Activated CD4-positive, alpha-beta T cell treated with anti-CD3 and anti-CD28 coated beads, Interleukin-2, amount 10 ng/mL, durations not matched to agents 24 days and 14 days (primary cell): ENCODE measurements at regions not wholly inside any gene's neighbourhood (a gene's known extent, or its start where the extent isn't known, plus 50 kb on each side); places are given as distances from the start of the nearest gene placed in this dataset.

Experiments
- DNase-seq: peaks from one replicate; pipeline ENCODE4 v3.0.0; 2022
- H3K27ac Mint-ChIP-seq: one replicate; pipeline ENCODE4 v1.8.0; 2022; ENCODE audit warnings: mild to moderate bottlenecking, mixed read lengths
- H3K27me3 Mint-ChIP-seq: one replicate; pipeline ENCODE4 v1.8.0; 2022; ENCODE audit warnings: mixed read lengths
- H3K36me3 Mint-ChIP-seq: one replicate; pipeline ENCODE4 v1.8.0; 2022; ENCODE audit warnings: low read depth, mild to moderate bottlenecking, mixed read lengths
- H3K4me1 Mint-ChIP-seq: one replicate; pipeline ENCODE4 v1.8.0; 2021; ENCODE audit warnings: mixed read lengths
- H3K4me3 Mint-ChIP-seq: one replicate; pipeline ENCODE4 v1.8.0; 2022; ENCODE audit warnings: mild to moderate bottlenecking, moderate library complexity, mixed read lengths
- H3K9me3 Mint-ChIP-seq: one replicate; pipeline ENCODE4 v1.8.0; 2021; ENCODE audit warnings: mixed read lengths
- intact Hi-C: fragments of 100-400 bp; cut with micrococcal nuclease; formaldehyde crosslinking; loops from one replicate; pipeline ENCODE4 v1.15.1; 2023

DNA sequence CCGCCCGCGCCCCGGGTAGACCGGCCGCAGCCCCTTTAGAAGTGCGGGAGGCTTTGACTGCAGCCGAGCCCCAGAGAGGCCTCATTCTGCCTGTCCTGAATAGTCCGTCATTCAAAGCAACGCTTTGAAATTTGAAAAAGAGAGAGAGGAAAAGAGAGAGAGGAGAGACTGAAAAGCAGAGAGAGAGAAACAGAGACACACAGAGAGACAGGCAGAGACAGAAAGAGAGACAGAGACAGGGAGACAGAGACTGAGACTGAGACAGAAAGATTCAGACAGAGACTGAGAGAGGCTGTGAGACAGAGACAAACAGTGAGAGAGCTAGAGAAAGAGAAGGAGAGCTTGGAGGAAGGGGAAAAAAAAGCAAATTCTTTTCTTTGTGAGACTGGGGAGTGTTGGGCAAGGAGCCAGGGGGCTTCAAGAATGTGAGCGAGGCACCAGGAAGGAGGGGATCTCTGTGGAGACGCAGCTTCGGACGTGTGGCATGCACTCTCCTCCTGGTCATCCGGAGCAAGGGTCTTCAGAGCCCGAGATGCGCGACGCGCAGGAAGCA is 73.1 kb downstream of the MYCN start:
- no peaks in the 10 kb centered on the region for H3K9me3 Mint-ChIP-seq
- no peak overlapping the region for H3K4me3 Mint-ChIP-seq
- no peaks in the 10 kb centered on the region for H3K36me3 Mint-ChIP-seq
- peaks cover 19% of the 10 kb centered on the region for H3K27me3 Mint-ChIP-seq
- no peak for DNase-seq
- H3K4me1 Mint-ChIP-seq = no peaks in the 10 kb centered on the region
- no peak overlapping the region for H3K27ac Mint-ChIP-seq
- intact Hi-C loops = no loop called here

DNA sequence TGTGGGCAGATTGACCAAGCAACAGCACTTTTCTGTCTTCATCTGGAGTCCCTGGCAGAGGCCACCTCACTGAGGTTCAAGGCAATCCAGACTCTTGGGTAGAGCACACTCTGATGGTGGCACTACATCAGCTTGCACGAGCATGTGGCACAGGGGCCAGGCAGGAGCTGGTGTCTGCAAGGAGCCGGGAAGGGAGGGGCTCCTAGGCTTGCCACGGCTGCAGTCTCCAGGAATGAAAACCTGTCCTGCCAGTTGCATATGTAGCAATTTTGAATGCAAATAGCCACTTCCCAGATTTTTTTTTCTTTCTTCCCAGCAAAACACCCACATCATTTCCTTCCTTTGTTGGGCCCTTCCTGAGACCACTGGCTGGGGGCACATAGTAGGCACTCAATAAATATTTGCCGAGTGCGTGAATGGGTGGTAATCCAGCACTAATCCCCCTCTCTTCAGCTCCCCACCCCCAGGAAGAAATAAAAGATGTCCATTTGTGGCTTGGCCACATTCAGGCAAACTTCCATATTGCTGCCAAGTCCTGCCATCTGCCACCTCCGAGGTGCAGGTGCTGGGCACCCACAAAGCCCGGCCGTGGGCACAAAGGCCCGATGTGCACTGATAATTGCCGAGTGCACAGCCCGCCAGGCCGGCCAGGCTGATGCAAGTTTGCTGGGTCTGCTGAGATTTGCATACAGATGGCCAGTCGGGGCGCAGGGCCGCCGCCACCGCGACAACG is 72.4 kb downstream of the MYCN start:
- Mint-ChIP-seq H3K36me3 (no peaks in the 10 kb centered on the region), H3K27me3 (peaks cover 19% of the 10 kb centered on the region), H3K27ac (no peak overlapping the region), H3K4me3 (no peak overlapping the region), H3K9me3 (no peaks in the 10 kb centered on the region), H3K4me1 (no peaks in the 10 kb centered on the region)
- intact Hi-C loops = no loop called here
- no peak for DNase-seq

DNA sequence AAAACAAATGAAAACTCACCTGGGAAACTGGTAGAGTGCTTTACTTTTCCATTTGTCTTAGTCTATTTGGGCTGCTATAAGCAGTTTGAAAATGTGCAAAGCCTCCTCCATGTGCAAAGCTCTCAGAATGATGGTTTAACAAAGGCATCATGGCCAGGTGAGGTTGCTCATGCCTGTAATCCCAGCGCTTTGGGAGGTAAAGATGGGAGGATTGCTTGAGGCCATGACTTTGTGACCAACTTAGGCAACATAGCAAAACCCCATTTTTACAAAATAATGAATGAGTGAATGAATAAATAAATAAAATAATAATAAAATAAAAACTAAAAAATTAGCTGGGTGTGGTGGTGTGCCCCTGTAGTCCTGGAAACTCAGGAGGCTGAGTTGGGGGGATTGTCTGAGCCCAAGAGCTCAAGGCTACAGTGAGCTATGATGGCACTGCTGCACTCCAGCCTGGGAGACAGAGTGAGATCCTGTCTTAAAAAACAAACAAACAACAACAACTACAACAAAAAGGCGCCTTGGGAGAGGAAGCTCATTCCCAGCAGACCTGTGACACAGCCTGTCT is 71.8 kb downstream of the MYCN start:
- Mint-ChIP-seq H3K36me3 (no peaks in the 10 kb centered on the region), H3K4me1 (no peaks in the 10 kb centered on the region), H3K27me3 (peaks cover 19% of the 10 kb centered on the region), H3K27ac (no peak overlapping the region), H3K9me3 (no peaks in the 10 kb centered on the region), H3K4me3 (no peak overlapping the region)
- DNase-seq = no peak
- intact Hi-C loops = no loop called here

DNA sequence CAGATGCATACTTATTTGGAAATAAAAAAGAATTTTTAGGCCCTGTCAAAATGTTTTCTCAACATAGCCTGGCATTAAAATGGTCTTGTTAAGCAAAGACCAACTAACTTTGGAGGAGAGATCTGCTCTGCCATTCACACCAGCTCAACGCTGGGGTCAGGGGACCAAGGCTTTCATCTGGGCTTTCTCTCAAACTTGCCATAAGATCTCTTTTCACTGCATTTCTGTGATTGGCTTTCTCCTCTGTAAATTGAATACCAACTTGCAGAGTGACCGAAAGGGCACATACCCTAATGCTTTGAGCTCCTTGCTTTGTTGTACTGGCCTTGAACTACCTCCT is 71.2 kb downstream of the MYCN start:
- intact Hi-C loops = no loop called here
- H3K36me3 Mint-ChIP-seq = no peaks in the 10 kb centered on the region
- peaks cover 19% of the 10 kb centered on the region for H3K27me3 Mint-ChIP-seq

DNA sequence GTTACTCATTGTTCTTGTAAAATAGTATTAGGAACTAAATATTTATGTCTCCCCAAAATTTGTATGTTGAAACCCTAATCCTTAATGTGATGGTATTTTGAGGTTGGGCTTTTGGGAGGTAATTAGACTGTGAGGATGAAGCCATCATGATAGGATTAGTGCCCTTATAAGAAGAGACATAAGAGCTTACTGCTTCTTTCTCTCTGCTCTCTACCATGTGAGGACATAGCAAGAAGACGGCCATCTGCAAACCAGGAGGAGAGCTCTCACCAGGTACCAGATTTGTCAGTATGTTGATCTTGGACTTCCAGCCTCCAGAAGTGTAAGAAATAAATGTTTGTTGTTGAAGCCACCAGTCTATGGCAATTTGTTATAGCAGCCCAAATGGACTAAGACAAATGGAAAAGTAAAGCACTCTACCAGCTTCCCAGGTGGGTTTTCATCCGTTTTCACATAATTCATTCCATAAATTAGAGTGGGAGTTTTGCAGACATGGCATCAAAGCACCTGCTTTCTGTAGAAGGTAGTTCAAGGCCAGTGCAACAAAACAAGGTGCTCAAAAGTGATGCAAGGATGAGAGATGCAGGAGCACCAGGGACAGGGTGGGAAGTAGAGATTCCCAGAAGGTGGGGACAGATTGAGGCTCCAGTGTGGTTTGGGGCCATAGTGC is 70.7 kb downstream of the MYCN start:
- Mint-ChIP-seq H3K27me3 (peaks cover 19% of the 10 kb centered on the region), H3K4me1 (no peaks in the 10 kb centered on the region), H3K27ac (no peak overlapping the region), H3K36me3 (no peaks in the 10 kb centered on the region), H3K9me3 (no peaks in the 10 kb centered on the region), H3K4me3 (no peak overlapping the region)
- DNase-seq = no peak
- intact Hi-C loops = no loop called here

More for the DNA sequence above, 71.2 kb downstream of the MYCN start:
- Mint-ChIP-seq H3K4me3 (no peak overlapping the region), H3K9me3 (no peaks in the 10 kb centered on the region), H3K27ac (no peak overlapping the region), H3K4me1 (no peaks in the 10 kb centered on the region)
- DNase-seq = no peak

DNA sequence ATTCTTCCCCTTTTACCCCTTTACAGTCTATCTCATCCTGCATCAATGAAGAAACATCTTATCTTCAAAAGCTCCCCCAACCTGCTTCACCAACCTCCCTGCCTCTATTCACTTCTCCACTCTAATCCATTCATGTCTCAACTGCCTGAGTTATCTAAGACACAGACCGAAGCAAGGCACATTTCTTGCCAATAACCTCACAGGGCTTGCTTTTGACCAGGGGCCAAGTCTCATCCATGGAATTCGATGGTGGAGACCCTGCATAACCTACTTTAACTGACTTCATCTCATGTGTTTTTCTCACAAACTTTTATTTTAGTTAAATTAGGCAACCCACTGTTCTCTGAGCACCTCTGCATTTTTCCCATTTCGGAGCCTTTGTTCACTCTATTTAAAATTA is 69.7 kb downstream of the MYCN start:
- Mint-ChIP-seq H3K9me3 (no peaks in the 10 kb centered on the region), H3K27ac (no peak overlapping the region), H3K4me1 (no peaks in the 10 kb centered on the region), H3K4me3 (no peak overlapping the region), H3K27me3 (peaks cover 15% of the 10 kb centered on the region), H3K36me3 (no peaks in the 10 kb centered on the region)
- intact Hi-C loops = no loop called here
- DNase-seq = no peak

DNA sequence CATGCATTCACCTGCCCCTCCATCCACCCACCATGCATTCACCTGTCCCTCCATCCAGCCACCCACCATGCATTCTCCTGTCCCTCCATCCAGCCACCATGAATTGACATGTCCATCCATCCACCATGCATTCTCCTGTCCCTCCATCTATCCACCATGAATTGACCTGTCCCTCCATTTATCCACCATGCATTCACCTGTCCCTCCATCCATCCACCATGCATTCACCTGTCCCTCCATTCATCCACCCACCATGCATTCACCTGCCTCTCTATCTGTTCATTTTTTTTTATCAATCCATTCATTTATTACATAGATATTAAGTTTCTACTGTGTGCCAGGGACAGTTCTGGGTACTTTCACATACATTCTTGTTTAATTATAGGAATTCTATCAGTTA is 69.2 kb downstream of the MYCN start:
- Mint-ChIP-seq H3K36me3 (no peaks in the 10 kb centered on the region), H3K27me3 (peaks cover 10% of the 10 kb centered on the region), H3K4me3 (no peak overlapping the region), H3K9me3 (no peaks in the 10 kb centered on the region), H3K4me1 (no peaks in the 10 kb centered on the region), H3K27ac (no peak overlapping the region)
- intact Hi-C loops = no loop called here
- DNase-seq = no peak

DNA sequence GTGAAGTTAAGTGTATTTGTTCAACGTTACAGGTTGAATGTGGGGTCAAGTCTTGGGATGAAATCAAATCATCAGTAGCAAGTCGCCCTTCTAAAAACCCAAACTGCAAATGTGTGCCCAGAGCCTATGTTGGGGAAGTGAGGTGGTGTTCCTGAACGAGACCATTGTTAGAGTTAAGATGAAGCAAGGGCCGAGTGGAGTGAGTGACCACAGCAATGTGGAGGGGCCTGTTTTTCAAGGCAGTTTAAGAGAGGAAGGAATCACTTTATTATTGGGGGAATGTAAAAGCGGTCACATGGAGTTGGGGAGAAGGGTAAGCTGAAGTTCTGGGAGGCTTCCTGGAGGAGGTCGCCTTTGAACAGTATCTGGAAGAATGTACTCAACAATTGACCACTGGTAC is 68.5 kb downstream of the MYCN start:
- Mint-ChIP-seq H3K27me3 (peaks cover 8% of the 10 kb centered on the region), H3K4me1 (no peaks in the 10 kb centered on the region), H3K9me3 (no peaks in the 10 kb centered on the region), H3K4me3 (no peak overlapping the region), H3K27ac (no peak overlapping the region), H3K36me3 (no peaks in the 10 kb centered on the region)
- no peak for DNase-seq
- intact Hi-C loops = no loop called here

DNA sequence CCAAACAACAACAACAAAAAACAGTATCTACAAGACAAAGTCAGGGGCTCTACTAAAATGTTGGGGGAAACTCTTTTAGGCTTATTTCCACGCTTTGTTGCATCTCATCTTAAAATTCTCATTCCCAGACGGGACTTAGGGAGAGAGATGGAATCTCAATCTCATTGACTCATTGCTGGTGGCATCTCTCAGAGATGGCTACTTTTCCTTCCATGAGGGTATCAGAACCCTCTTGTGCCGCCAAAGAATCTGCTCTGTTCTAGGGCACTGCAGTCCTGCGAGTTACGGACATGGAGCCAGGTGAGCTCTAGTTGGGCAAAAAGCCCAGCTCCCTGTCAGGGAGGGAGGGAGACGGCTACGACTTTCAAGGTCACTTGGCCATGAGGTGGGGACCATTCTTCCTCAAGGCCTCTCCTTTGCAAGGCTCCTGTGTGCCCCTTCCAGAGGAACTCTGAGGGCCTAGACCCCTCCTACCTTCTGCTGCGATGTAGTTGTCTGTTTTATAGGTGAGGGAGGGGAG is 68.0 kb downstream of the MYCN start:
- intact Hi-C loops = no loop called here
- peaks cover 4% of the 10 kb centered on the region for H3K27me3 Mint-ChIP-seq
- H3K4me1 Mint-ChIP-seq = no peaks in the 10 kb centered on the region
- H3K36me3 Mint-ChIP-seq = no peaks in the 10 kb centered on the region
- no peaks in the 10 kb centered on the region for H3K9me3 Mint-ChIP-seq
- DNase-seq = no peak
- no peak overlapping the region for H3K27ac Mint-ChIP-seq
- H3K4me3 Mint-ChIP-seq = no peak overlapping the region

DNA sequence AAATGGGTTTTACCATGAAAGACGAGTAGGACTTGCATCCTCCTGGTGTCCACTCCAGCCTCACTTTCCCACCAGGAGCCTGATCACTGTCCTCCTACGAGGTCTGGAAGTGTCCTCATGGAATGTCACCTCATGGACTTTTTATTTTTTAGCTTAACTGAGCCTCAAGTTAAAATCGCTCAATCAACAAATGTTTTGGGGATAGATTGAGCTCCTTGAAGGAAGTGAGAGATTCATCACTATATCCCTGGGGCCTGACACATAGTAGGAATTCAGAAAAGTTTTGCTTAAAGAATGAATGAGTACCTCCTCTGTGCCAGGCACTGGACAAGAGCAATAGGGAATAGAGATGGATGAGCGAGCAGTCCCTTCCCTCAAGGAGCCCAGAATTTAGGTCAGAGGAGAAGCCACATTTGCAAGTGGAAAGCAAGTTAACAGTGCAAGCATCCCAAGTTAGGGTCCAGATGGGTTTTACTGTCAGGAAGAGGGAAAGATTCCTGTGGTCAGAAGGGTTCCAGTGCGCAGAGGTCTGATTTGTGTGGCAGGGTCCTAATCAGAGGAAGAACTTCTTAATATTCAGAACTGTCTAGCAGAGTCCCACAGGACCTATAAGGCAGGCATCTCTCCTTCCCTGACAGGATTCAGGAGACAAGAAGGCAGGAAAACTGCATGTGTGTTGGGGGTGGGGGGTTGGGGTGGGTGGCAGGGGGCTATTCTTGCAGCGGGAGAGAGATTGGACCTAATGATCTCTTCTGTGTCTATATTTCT is 67.0 kb downstream of the MYCN start:
- intact Hi-C loops = no loop called here
- Mint-ChIP-seq H3K36me3 (no peaks in the 10 kb centered on the region), H3K4me3 (no peak overlapping the region), H3K9me3 (no peaks in the 10 kb centered on the region), H3K27me3 (peaks cover under 1% of the 10 kb centered on the region), H3K4me1 (no peaks in the 10 kb centered on the region), H3K27ac (no peak overlapping the region)
- DNase-seq = no peak

DNA sequence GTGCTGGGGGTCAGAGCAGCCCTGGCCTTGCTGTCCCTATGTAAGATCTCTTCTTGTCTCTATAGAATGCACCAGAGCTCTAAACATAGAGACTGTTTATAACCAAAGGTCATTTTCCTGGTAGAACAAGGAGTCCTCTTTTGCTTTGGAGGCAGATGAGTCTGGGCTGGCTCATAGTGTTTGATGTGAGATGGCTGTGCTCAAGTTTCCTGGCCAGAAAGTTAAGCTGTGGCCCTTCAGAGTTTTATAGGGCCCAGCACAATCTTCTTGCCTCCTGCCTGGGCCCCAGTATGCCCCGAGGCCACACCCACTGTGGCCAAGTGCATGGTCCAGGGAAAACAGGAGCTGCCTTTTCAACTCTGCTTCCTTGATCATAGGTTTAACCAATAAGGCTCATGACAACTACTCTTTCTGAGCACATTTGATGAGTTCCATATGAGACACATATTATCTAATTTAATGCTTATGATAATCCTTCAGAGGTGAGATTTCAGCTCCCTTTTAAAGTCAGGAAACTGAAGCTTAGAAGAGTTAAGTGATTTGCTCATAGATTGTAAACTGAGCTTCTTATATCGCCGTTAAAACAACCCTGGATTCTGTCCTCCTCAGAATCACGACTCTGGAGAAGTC is 66.3 kb downstream of the MYCN start:
- no peaks in the 10 kb centered on the region for H3K27me3 Mint-ChIP-seq
- H3K36me3 Mint-ChIP-seq = no peaks in the 10 kb centered on the region
- no peak overlapping the region for H3K27ac Mint-ChIP-seq
- H3K4me3 Mint-ChIP-seq = no peak overlapping the region
- intact Hi-C loops = no loop called here
- DNase-seq = no peak
- no peaks in the 10 kb centered on the region for H3K9me3 Mint-ChIP-seq
- H3K4me1 Mint-ChIP-seq = no peaks in the 10 kb centered on the region

DNA sequence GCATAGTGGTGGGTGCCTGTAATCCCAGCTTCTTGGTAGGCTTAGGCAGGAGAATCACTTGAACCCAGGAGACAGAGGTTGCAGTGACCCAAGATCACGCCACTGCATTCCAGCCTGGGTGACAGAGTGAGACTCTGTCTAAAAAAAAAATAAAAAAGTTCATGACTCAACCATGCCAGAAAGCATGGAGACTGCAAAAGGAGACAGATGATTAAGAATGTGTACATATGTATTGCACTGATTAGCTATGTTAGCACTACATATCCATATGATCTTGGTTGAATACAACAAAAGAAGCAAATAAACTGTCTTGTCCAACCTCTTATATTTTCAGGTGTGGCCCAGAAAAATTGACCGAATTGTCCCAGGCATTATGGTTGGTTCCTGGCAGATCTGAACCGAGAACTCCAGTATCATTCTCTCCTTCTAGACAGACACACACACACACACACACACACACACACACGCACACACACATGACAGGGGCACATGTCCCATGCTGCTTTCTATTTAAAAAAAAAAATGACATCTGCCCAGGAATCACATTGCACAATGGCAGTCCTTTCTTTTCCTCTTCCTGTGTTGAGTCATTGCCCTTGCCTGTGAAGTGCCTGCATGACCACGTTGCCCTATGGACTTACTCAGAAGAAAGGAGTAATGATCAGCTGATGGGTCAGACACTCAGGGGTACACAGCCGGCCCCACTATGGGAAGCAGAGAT is 65.6 kb downstream of the MYCN start:
- Mint-ChIP-seq H3K4me1 (no peaks in the 10 kb centered on the region), H3K27me3 (no peaks in the 10 kb centered on the region), H3K27ac (no peak overlapping the region), H3K4me3 (no peak overlapping the region), H3K36me3 (no peaks in the 10 kb centered on the region), H3K9me3 (no peaks in the 10 kb centered on the region)
- intact Hi-C loops = no loop called here
- DNase-seq = no peak

DNA sequence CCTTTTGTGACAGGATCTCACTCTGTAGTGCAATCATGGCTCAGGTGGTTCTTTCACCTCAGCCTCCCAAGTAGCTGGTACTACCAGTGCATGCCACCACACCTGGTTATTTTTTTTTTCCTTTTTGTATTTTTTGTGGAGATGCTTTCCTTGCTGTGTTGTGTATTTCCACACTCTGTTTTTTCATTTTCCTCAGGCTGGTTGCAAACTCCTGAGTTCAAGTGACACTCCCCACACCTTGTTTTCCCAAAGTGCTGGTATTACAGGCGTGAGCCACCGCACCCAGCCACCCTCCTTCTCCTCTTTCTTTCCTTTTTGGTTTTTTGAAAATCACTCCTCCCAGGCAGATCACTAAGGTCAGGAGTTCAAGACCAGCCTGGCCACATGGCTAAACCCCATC is 65.0 kb downstream of the MYCN start:
- intact Hi-C loops = no loop called here
- Mint-ChIP-seq H3K27me3 (no peaks in the 10 kb centered on the region), H3K9me3 (no peaks in the 10 kb centered on the region), H3K4me1 (no peaks in the 10 kb centered on the region), H3K4me3 (no peak overlapping the region), H3K27ac (no peak overlapping the region), H3K36me3 (no peaks in the 10 kb centered on the region)
- no peak for DNase-seq
